Neuron (in vitro differentiated cells): ENCODE measurements at regions not wholly inside any gene's neighbourhood (a gene's known extent, or its start where the extent isn't known, plus 50 kb on each side); places are given as distances from the start of the nearest gene placed in this dataset.

Experiments used
- H2AFZ ChIP-seq: one replicate; pipeline ENCODE4 v1.6.1; 2013; ENCODE audit warnings: low read depth, mild to moderate bottlenecking, inconsistent platforms, low read length, moderate library complexity
- H3K27me3 ChIP-seq: one replicate; pipeline ENCODE4 v1.6.1; 2013; ENCODE audit warnings: low read length; ENCODE audit not compliant: insufficient read depth
- H3K36me3 ChIP-seq: one replicate; pipeline ENCODE4 v1.6.1; 2013; ENCODE audit warnings: low read length; ENCODE audit not compliant: insufficient read depth
- H3K4me1 ChIP-seq: one replicate; pipeline ENCODE4 v1.6.1; 2013; ENCODE audit warnings: low read length; ENCODE audit not compliant: insufficient read depth
- H3K4me3 ChIP-seq: 2 replicates; pipeline ENCODE4 v1.5.1; 2013; ENCODE audit warnings: mild to moderate bottlenecking, low read length, moderate library complexity
- H3K9me3 ChIP-seq: one replicate; pipeline ENCODE4 v1.6.1; 2013; ENCODE audit warnings: low read length

GRCh38 chr1:194830387-194830786, 1644.0 kb upstream of the B3GALT2 start:
- H3K36me3 ChIP-seq, result no peaks in the 10 kb centered on the region
- no peaks in the 10 kb centered on the region for H3K27me3 ChIP-seq
- no peaks in the 10 kb centered on the region for H3K9me3 ChIP-seq
- H3K4me3 ChIP-seq, result no peak overlapping the region
- H2AFZ ChIP-seq, result no peak overlapping the region
- peaks cover 12% of the 10 kb centered on the region for H3K4me1 ChIP-seq

- no peaks in the 10 kb centered on the region for H3K9me3 ChIP-seq
- no peaks in the 10 kb centered on the region for H3K27me3 ChIP-seq
- peaks cover 12% of the 10 kb centered on the region for H3K4me1 ChIP-seq
- no peak overlapping the region for H3K4me3 ChIP-seq
- no peaks in the 10 kb centered on the region for H3K36me3 ChIP-seq
- no peak overlapping the region for H2AFZ ChIP-seq
Measured at GRCh38 chr1:194829492-194829891, 1643.1 kb upstream of the B3GALT2 start.

GRCh38 chr1:194825382-194825781, 1639.0 kb upstream of the B3GALT2 start:
- Histone ChIP-seq H3K27me3 (no peaks in the 10 kb centered on the region), H3K9me3 (no peaks in the 10 kb centered on the region)

GRCh38 chr1:194821091-194821490, 1634.7 kb upstream of the B3GALT2 start:
- H3K4me3 ChIP-seq, result no peak overlapping the region
- no peak overlapping the region for H2AFZ ChIP-seq
- H3K9me3 ChIP-seq, result no peaks in the 10 kb centered on the region
- no peaks in the 10 kb centered on the region for H3K4me1 ChIP-seq
- no peaks in the 10 kb centered on the region for H3K36me3 ChIP-seq
- H3K27me3 ChIP-seq, result no peaks in the 10 kb centered on the region

More at GRCh38 chr1:194825382-194825781, 1639.0 kb upstream of the B3GALT2 start:
- Histone ChIP-seq H3K36me3 (no peaks in the 10 kb centered on the region), H3K4me1 (no peaks in the 10 kb centered on the region), H3K4me3 (no peak overlapping the region), H2AFZ (no peak overlapping the region)

GRCh38 chr1:194818674-194819073, 1632.3 kb upstream of the B3GALT2 start:
- Histone ChIP-seq H3K4me1 (no peaks in the 10 kb centered on the region), H3K9me3 (no peaks in the 10 kb centered on the region), H2AFZ (no peak overlapping the region), H3K27me3 (no peaks in the 10 kb centered on the region), H3K36me3 (no peaks in the 10 kb centered on the region), H3K4me3 (no peak overlapping the region)

GRCh38 chr1:194816859-194817258, 1630.4 kb upstream of the B3GALT2 start:
- Histone ChIP-seq H3K9me3 (no peaks in the 10 kb centered on the region), H2AFZ (no peak overlapping the region), H3K36me3 (no peaks in the 10 kb centered on the region), H3K4me3 (no peak overlapping the region), H3K27me3 (no peaks in the 10 kb centered on the region), H3K4me1 (no peaks in the 10 kb centered on the region)

- Histone ChIP-seq H3K36me3 (no peaks in the 10 kb centered on the region), H3K27me3 (no peaks in the 10 kb centered on the region), H3K4me3 (no peak overlapping the region), H3K9me3 (no peaks in the 10 kb centered on the region), H3K4me1 (no peaks in the 10 kb centered on the region), H2AFZ (no peak overlapping the region)
Measured at GRCh38 chr1:194813096-194813495, 1626.7 kb upstream of the B3GALT2 start.

- no peak overlapping the region for H2AFZ ChIP-seq
- no peaks in the 10 kb centered on the region for H3K4me1 ChIP-seq
- no peaks in the 10 kb centered on the region for H3K36me3 ChIP-seq
- H3K4me3 ChIP-seq, result no peak overlapping the region
- no peaks in the 10 kb centered on the region for H3K9me3 ChIP-seq
- no peaks in the 10 kb centered on the region for H3K27me3 ChIP-seq
Measured at GRCh38 chr1:194809665-194810064, 1623.3 kb upstream of the B3GALT2 start.

GRCh38 chr1:194809215-194809614, 1622.8 kb upstream of the B3GALT2 start:
- Histone ChIP-seq H3K36me3 (no peaks in the 10 kb centered on the region), H3K9me3 (no peaks in the 10 kb centered on the region), H3K27me3 (no peaks in the 10 kb centered on the region)

GRCh38 chr1:194807530-194808220, 1621.3 kb upstream of the B3GALT2 start:
- no peaks in the 10 kb centered on the region for H3K27me3 ChIP-seq
- no peak overlapping the region for H3K4me3 ChIP-seq
- H3K4me1 ChIP-seq, result no peaks in the 10 kb centered on the region
- no peak overlapping the region for H2AFZ ChIP-seq
- no peaks in the 10 kb centered on the region for H3K36me3 ChIP-seq
- H3K9me3 ChIP-seq, result no peaks in the 10 kb centered on the region

More at GRCh38 chr1:194809215-194809614, 1622.8 kb upstream of the B3GALT2 start:
- Histone ChIP-seq H2AFZ (no peak overlapping the region), H3K4me1 (no peaks in the 10 kb centered on the region), H3K4me3 (no peak overlapping the region)

GRCh38 chr1:194802572-194802971, 1616.2 kb upstream of the B3GALT2 start:
- Histone ChIP-seq H3K4me1 (no peaks in the 10 kb centered on the region), H3K36me3 (no peaks in the 10 kb centered on the region), H2AFZ (no peak overlapping the region), H3K27me3 (no peaks in the 10 kb centered on the region), H3K4me3 (no peak overlapping the region), H3K9me3 (no peaks in the 10 kb centered on the region)

- H2AFZ ChIP-seq, result no peak overlapping the region
- H3K4me3 ChIP-seq, result no peak overlapping the region
- H3K36me3 ChIP-seq, result no peaks in the 10 kb centered on the region
- H3K27me3 ChIP-seq, result no peaks in the 10 kb centered on the region
- H3K9me3 ChIP-seq, result no peaks in the 10 kb centered on the region
- H3K4me1 ChIP-seq, result no peaks in the 10 kb centered on the region
Measured at GRCh38 chr1:194795917-194796593, 1609.6 kb upstream of the B3GALT2 start.

GRCh38 chr1:194787001-194787400, 1600.6 kb upstream of the B3GALT2 start:
- no peaks in the 10 kb centered on the region for H3K36me3 ChIP-seq
- H3K27me3 ChIP-seq, result no peaks in the 10 kb centered on the region
- no peaks in the 10 kb centered on the region for H3K9me3 ChIP-seq
- H2AFZ ChIP-seq, result no peak overlapping the region
- H3K4me1 ChIP-seq, result no peaks in the 10 kb centered on the region
- H3K4me3 ChIP-seq, result no peak overlapping the region
